ENCODE measurements at regions not wholly inside any gene's neighbourhood (a gene's known extent, or its start where the extent isn't known, plus 50 kb on each side); places are given as distances from the start of the nearest gene placed in this dataset.

DNA sequence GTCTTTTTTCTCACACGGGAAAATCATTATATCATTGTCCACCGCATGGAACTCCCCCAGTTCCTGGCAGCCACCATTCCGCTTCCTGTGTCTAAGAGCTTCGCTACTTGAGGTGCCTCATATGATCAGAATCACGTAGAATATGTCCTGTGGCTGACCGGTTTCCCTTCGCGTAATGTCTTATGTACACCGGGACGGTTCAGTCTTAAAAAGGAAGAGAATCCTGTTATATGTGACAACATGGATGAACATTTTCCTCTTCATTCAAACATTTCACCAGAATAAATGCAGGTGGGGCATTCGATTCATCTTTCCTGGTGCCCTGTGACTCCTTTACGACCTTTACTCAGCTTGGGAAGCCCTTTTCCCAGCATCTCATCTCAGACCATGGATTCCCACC lies 131.7 kb upstream of the TWIST2 start:
- TF ChIP-seq EP300 (IDR thresholded peaks at IDR 0.05; ENCODE audit: borderline replicate concordance in 1 of 2, low read depth in 1 of 2, low read length in 1 of 2), result no peak
- TF ChIP-seq, protein P1, sequence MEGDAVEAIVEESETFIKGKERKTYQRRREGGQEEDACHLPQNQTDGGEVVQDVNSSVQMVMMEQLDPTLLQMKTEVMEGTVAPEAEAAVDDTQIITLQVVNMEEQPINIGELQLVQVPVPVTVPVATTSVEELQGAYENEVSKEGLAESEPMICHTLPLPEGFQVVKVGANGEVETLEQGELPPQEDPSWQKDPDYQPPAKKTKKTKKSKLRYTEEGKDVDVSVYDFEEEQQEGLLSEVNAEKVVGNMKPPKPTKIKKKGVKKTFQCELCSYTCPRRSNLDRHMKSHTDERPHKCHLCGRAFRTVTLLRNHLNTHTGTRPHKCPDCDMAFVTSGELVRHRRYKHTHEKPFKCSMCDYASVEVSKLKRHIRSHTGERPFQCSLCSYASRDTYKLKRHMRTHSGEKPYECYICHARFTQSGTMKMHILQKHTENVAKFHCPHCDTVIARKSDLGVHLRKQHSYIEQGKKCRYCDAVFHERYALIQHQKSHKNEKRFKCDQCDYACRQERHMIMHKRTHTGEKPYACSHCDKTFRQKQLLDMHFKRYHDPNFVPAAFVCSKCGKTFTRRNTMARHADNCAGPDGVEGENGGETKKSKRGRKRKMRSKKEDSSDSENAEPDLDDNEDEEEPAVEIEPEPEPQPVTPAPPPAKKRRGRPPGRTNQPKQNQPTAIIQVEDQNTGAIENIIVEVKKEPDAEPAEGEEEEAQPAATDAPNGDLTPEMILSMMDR (IDR thresholded peaks at IDR 0.05), result no peak
- TF ChIP-seq FOSL2 (IDR thresholded peaks at IDR 0.05; ENCODE audit: borderline replicate concordance, low read depth), result no peak
- no peak for TF ChIP-seq EZH2phosphoT487 (IDR thresholded peaks at IDR 0.05; ENCODE audit: borderline replicate concordance, low read depth)
- TF ChIP-seq YY1 (IDR thresholded peaks at IDR 0.05; ENCODE audit: low read depth), result no peak
- TF ChIP-seq JUND (IDR thresholded peaks at IDR 0.05), result no peak
- TF ChIP-seq, protein P2, sequence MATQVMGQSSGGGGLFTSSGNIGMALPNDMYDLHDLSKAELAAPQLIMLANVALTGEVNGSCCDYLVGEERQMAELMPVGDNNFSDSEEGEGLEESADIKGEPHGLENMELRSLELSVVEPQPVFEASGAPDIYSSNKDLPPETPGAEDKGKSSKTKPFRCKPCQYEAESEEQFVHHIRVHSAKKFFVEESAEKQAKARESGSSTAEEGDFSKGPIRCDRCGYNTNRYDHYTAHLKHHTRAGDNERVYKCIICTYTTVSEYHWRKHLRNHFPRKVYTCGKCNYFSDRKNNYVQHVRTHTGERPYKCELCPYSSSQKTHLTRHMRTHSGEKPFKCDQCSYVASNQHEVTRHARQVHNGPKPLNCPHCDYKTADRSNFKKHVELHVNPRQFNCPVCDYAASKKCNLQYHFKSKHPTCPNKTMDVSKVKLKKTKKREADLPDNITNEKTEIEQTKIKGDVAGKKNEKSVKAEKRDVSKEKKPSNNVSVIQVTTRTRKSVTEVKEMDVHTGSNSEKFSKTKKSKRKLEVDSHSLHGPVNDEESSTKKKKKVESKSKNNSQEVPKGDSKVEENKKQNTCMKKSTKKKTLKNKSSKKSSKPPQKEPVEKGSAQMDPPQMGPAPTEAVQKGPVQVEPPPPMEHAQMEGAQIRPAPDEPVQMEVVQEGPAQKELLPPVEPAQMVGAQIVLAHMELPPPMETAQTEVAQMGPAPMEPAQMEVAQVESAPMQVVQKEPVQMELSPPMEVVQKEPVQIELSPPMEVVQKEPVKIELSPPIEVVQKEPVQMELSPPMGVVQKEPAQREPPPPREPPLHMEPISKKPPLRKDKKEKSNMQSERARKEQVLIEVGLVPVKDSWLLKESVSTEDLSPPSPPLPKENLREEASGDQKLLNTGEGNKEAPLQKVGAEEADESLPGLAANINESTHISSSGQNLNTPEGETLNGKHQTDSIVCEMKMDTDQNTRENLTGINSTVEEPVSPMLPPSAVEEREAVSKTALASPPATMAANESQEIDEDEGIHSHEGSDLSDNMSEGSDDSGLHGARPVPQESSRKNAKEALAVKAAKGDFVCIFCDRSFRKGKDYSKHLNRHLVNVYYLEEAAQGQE (IDR thresholded peaks at IDR 0.05; ENCODE audit: low read depth, low read length), result no peak
- no peak for TF ChIP-seq RCOR1 (IDR thresholded peaks at IDR 0.05; ENCODE audit: low read length)
- TF ChIP-seq POLR2AphosphoS5 (IDR thresholded peaks at IDR 0.05; ENCODE audit: low read depth, low read length), result no peak
- no peak for TF ChIP-seq CHD2 (IDR thresholded peaks at IDR 0.05; ENCODE audit: low read length, partially characterized antibody)
- no peak for TF ChIP-seq NFIC (IDR thresholded peaks at IDR 0.05; ENCODE audit: borderline replicate concordance)
- no peak for TF ChIP-seq TAF1 (IDR thresholded peaks at IDR 0.05; ENCODE audit: borderline replicate concordance, low read depth, low read length)
- TF ChIP-seq RAD21 (IDR thresholded peaks at IDR 0.05; ENCODE audit: low read length), result no peak

Data from SK-N-SH (cell line).